Muscle layer of duodenum (tissue), 2 donors: ENCODE measurements at regions not wholly inside any gene's neighbourhood (a gene's known extent, or its start where the extent isn't known, plus 50 kb on each side); places are given as distances from the start of the nearest gene placed in this dataset.
A peak's percentile ranks its signal among the peaks of the same experiment; 100 is the strongest.
"Not testable (repeated sequence)": the region's sequence is repeated elsewhere in the genome, so short reads cannot be mapped to it uniquely, and the experiment has no call there.

ENCODE experiments used
- H3K27ac ChIP-seq: one replicate; pipeline ENCODE4 v1.7.0; 2013; ENCODE audit warnings: mild to moderate bottlenecking, low read length
- H3K27me3 ChIP-seq: one replicate; pipeline ENCODE4 v1.7.0; 2013; ENCODE audit warnings: low read depth, mild to moderate bottlenecking, control low read depth, low read length
- H3K36me3 ChIP-seq, 2 donors: one replicate each; pipeline ENCODE4 v1.7.0; 2013; ENCODE audit warnings: low read length in 2 of 2, control low read depth in 1 of 2, mild to moderate bottlenecking in 1 of 2; ENCODE audit not compliant: insufficient read depth in 2 of 2, control insufficient read depth in 1 of 2
- H3K4me1 ChIP-seq, 2 donors: one replicate each; pipeline ENCODE4 v1.7.0; 2013; ENCODE audit warnings: low read length in 2 of 2, mild to moderate bottlenecking in 2 of 2, control low read depth in 1 of 2, moderate library complexity in 1 of 2; ENCODE audit not compliant: insufficient read depth in 2 of 2, control insufficient read depth in 1 of 2
- H3K4me3 ChIP-seq, 2 donors: one replicate each; pipeline ENCODE4 v1.7.0; 2013; ENCODE audit warnings: low read length in 2 of 2, low read depth in 1 of 2, mild to moderate bottlenecking in 1 of 2
- H3K9me3 ChIP-seq, 2 donors: one replicate each; pipeline ENCODE4 v1.7.0; 2013; ENCODE audit warnings: low read length in 2 of 2, control low read depth in 1 of 2, mild to moderate bottlenecking in 1 of 2; ENCODE audit not compliant: control insufficient read depth in 1 of 2
- donor health status: healthy.

- Histone ChIP-seq H3K27me3 (no peaks in the 10 kb centered on the region), H3K9me3 (no peaks in the 10 kb centered on the region), H3K27ac (no peak overlapping the region), H3K36me3 (no peaks in the 10 kb centered on the region), H3K4me3 (no peak overlapping the region), H3K4me1 (peaks cover 1 to 5% of the 10 kb centered on the region in 2 donors)
Measured at GRCh38 chr5:99025298-99026045, 96.7 kb upstream of the CHD1 start.

GRCh38 chr5:99023330-99023729, 94.5 kb upstream of the CHD1 start:
- no peaks in the 10 kb centered on the region for H3K27me3 ChIP-seq
- H3K36me3 ChIP-seq: no peaks in the 10 kb centered on the region
- H3K27ac ChIP-seq: no peak overlapping the region
- H3K4me1 ChIP-seq: peaks cover 7 to 13% of the 10 kb centered on the region in 2 donors
- no peak overlapping the region for H3K4me3 ChIP-seq
- no peaks in the 10 kb centered on the region for H3K9me3 ChIP-seq

GRCh38 chr5:99022250-99022649, 93.4 kb upstream of the CHD1 start:
- Histone ChIP-seq H3K27ac (no peak overlapping the region), H3K9me3 (no peaks in the 10 kb centered on the region), H3K4me1 (peaks cover 7 to 13% of the 10 kb centered on the region in 2 donors), H3K27me3 (no peaks in the 10 kb centered on the region), H3K4me3 (no peak overlapping the region), H3K36me3 (no peaks in the 10 kb centered on the region)

- Histone ChIP-seq H3K36me3 (no peaks in the 10 kb centered on the region), H3K4me1 (peaks cover 7 to 13% of the 10 kb centered on the region in 2 donors), H3K27me3 (no peaks in the 10 kb centered on the region), H3K4me3 (no peak overlapping the region), H3K27ac (peak overlapping the region; percentile 46), H3K9me3 (no peaks in the 10 kb centered on the region)
Measured at GRCh38 chr5:99020698-99021048, 91.9 kb upstream of the CHD1 start.

GRCh38 chr5:99019812-99020697, 91.2 kb upstream of the CHD1 start:
- Histone ChIP-seq H3K27ac (peak overlapping the region; percentile 46), H3K27me3 (no peaks in the 10 kb centered on the region), H3K4me1 (peaks cover 7 to 9% of the 10 kb centered on the region in 2 donors), H3K36me3 (no peaks in the 10 kb centered on the region), H3K9me3 (no peaks in the 10 kb centered on the region), H3K4me3 (no peak overlapping the region)

GRCh38 chr5:99019254-99019653, 90.4 kb upstream of the CHD1 start:
- no peak overlapping the region for H3K27ac ChIP-seq
- H3K36me3 ChIP-seq: no peaks in the 10 kb centered on the region
- H3K4me3 ChIP-seq: no peak overlapping the region
- no peaks in the 10 kb centered on the region for H3K27me3 ChIP-seq
- H3K4me1 ChIP-seq: peaks cover 7 to 9% of the 10 kb centered on the region in 2 donors
- no peaks in the 10 kb centered on the region for H3K9me3 ChIP-seq

- H3K9me3 ChIP-seq: no peaks in the 10 kb centered on the region
- H3K27ac ChIP-seq: no peak overlapping the region
- H3K27me3 ChIP-seq: no peaks in the 10 kb centered on the region
- no peaks in the 10 kb centered on the region for H3K36me3 ChIP-seq
- no peak overlapping the region for H3K4me3 ChIP-seq
- no peaks in the 10 kb centered on the region for H3K4me1 ChIP-seq
Measured at GRCh38 chr5:99010294-99010693, 81.5 kb upstream of the CHD1 start.

- H3K36me3 ChIP-seq, H3K4me1 ChIP-seq, H3K9me3 ChIP-seq, H3K27me3 ChIP-seq, H3K27ac ChIP-seq, H3K4me3 ChIP-seq: not testable (repeated sequence)
Measured at GRCh38 chr5:99008009-99008408, 79.2 kb upstream of the CHD1 start.

GRCh38 chr5:99005506-99005905, 76.7 kb upstream of the CHD1 start:
- no peaks in the 10 kb centered on the region for H3K9me3 ChIP-seq
- no peaks in the 10 kb centered on the region for H3K36me3 ChIP-seq
- H3K27me3 ChIP-seq: no peaks in the 10 kb centered on the region
- H3K27ac ChIP-seq: no peak overlapping the region
- no peaks in the 10 kb centered on the region for H3K4me1 ChIP-seq
- no peak overlapping the region for H3K4me3 ChIP-seq

GRCh38 chr5:99004960-99005359, 76.2 kb upstream of the CHD1 start:
- no peaks in the 10 kb centered on the region for H3K9me3 ChIP-seq
- no peaks in the 10 kb centered on the region for H3K36me3 ChIP-seq
- no peak overlapping the region for H3K4me3 ChIP-seq
- no peaks in the 10 kb centered on the region for H3K4me1 ChIP-seq
- H3K27me3 ChIP-seq: no peaks in the 10 kb centered on the region
- no peak overlapping the region for H3K27ac ChIP-seq

GRCh38 chr5:99000876-99001275, 72.1 kb upstream of the CHD1 start:
- Histone ChIP-seq H3K27me3 (no peaks in the 10 kb centered on the region), H3K36me3 (no peaks in the 10 kb centered on the region), H3K4me3 (no peak overlapping the region), H3K27ac (no peak overlapping the region), H3K4me1 (no peaks in the 10 kb centered on the region), H3K9me3 (no peaks in the 10 kb centered on the region)
